ENCODE measurements at regions not wholly inside any gene's neighbourhood (a gene's known extent, or its start where the extent isn't known, plus 50 kb on each side); places are given as distances from the start of the nearest gene placed in this dataset.
A peak's percentile ranks its signal among the peaks of the same experiment; 100 is the strongest.

DNA sequence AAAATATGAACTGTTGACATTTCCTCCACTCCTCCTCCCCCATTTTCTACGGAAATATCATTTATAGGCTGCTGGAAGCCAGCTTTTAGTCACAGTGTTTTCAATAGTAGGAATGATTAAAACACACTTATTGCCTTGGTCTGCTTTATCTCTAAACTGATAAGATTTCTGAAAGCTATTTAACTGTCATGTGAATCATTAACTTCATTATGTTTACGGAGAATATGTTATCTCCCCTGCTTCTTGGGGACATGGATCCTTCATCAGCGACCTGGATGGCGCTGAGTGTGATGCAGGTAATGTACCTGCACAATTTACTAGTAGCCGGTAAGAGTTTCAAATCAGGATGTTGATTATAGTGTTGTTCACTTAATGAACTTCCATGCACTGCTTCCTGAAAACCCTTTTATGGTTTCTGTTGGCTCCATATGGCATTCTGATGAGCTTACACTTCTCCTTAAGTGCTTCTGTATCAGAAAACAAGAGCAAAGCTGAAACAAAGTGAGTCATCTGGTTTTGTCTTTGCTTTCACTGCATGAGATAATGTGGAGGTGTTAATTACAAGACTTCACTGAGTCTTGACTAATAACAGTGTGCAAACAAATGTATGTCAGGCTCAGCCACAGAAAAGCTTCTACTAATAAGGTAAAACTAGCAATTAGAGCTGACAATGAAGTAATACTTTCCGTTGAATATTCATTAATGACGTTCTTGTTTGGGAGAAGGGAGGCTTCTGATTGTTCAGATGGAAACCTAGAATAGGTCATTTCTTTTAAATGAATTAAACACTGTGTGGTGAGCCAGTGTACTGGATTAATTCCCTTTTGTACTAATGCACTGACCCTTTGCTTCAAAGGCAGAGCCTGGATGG is 162.4 kb upstream of the ZNF608 start:
- H3K27ac ChIP-seq = no peak overlapping the region
- DNase-seq = no peak
- in situ Hi-C loops (cut with MboI; ENCODE audit: low sequenced_read_pairs in 4 of 4) = loop anchor here in 3 of 4 donors (5.0 to 10.0 kb wide), 2 partner anchors 162 to 164 kb away; partner anchors contain the start of gene ZNF608 (in 3 of the 3)
- no peaks in the 10 kb centered on the region for H3K36me3 ChIP-seq
- no peak for TF ChIP-seq POLR2A (IDR thresholded peaks at IDR 0.05)
- TF ChIP-seq, protein P1, sequence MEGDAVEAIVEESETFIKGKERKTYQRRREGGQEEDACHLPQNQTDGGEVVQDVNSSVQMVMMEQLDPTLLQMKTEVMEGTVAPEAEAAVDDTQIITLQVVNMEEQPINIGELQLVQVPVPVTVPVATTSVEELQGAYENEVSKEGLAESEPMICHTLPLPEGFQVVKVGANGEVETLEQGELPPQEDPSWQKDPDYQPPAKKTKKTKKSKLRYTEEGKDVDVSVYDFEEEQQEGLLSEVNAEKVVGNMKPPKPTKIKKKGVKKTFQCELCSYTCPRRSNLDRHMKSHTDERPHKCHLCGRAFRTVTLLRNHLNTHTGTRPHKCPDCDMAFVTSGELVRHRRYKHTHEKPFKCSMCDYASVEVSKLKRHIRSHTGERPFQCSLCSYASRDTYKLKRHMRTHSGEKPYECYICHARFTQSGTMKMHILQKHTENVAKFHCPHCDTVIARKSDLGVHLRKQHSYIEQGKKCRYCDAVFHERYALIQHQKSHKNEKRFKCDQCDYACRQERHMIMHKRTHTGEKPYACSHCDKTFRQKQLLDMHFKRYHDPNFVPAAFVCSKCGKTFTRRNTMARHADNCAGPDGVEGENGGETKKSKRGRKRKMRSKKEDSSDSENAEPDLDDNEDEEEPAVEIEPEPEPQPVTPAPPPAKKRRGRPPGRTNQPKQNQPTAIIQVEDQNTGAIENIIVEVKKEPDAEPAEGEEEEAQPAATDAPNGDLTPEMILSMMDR (IDR thresholded peaks at IDR 0.05 in 4 of 5, conservative IDR thresholded peaks at IDR 0.05 in 1 of 5) = no peak
- peaks cover 37 to 46% of the 10 kb centered on the region in 2 donors for H3K4me1 ChIP-seq
- intact Hi-C loops (cut with DNase I; ENCODE audit: low total_unique reads) = loop anchor here (5.0 to 10.0 kb wide), 3 partner anchors 38 to 374 kb away; no protein-coding TSS in a partner anchor
- ATAC-seq = no peak
- H3K27me3 ChIP-seq = no peaks in the 10 kb centered on the region
- no peak overlapping the region for H3K4me3 ChIP-seq
- H3K9me3 ChIP-seq = no peaks in the 10 kb centered on the region

DNA sequence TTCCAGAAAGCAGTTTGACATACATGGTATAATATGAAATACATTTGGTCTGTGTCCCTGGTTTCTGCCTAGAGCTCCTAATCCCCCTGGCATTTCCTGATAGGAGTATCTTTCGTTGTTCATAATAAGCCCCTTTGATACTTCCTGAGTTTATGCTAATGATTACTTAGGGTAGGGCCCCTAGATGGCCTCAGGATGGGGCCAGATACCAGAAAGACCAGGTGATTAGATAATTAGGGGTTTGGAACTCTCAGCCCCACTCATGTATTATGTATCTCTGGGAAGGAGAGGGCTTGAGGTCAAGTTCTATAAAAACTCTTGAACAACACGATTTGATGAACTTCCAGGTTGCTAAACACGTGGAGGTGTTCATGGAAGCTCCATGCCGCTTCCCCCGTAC is 163.3 kb upstream of the ZNF608 start:
- Histone ChIP-seq H3K4me3 (no peak overlapping the region), H3K9me3 (no peaks in the 10 kb centered on the region), H3K36me3 (no peaks in the 10 kb centered on the region), H3K27ac (no peak overlapping the region), H3K4me1 (peaks cover 37 to 46% of the 10 kb centered on the region in 2 donors), H3K27me3 (no peaks in the 10 kb centered on the region)
- in situ Hi-C loops (cut with MboI; ENCODE audit: low sequenced_read_pairs in 4 of 4) = loop anchor here in 3 of 4 donors (5.0 to 10.0 kb wide), 3 partner anchors 162 to 578 kb away; partner anchors contain the start of gene ZNF608 (in 3 of the 3)
- ATAC-seq (no peak), DNase-seq (no peak)
- no peak for TF ChIP-seq POLR2A (IDR thresholded peaks at IDR 0.05)
- TF ChIP-seq, protein P1 (IDR thresholded peaks at IDR 0.05 in 4 of 5, conservative IDR thresholded peaks at IDR 0.05 in 1 of 5) = no peak
- intact Hi-C loops (cut with DNase I; ENCODE audit: low total_unique reads) = loop anchor here (5.0 to 10.0 kb wide), 3 partner anchors 38 to 375 kb away; no protein-coding TSS in a partner anchor

DNA sequence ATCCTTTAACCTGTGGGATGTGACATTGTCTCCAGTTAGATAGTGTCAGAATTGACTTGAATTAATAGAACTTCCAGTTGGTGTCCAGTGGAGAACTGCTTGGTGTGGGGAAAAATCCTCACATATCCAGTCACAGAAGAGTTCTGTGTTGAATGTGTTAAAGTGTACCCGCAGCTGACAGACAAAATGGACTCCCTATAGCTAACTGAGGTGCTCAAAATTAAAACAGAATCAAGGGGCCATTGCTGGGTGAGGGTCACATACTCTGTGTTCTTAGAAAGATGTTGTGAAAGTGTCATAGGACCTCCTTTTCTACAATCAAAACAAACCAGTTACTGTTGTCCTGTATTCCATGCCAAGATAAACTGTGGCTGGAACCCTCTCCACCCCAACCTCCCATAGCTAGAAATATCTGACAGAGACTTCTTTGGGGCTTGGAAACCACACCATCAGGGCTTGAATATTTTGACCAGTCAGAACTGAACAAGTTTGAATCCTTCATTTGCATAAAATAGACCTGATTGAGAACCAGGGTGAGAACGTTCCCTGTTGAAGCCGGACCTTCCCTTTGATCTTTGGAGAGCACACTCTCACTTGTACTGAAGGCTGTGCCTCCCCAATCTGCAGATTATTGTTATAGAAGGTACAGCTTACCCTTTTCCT is 164.0 kb upstream of the ZNF608 start:
- H3K4me1 ChIP-seq = peaks cover 33 to 39% of the 10 kb centered on the region in 2 donors
- no peaks in the 10 kb centered on the region for H3K9me3 ChIP-seq
- H3K4me3 ChIP-seq = no peak overlapping the region
- ATAC-seq (no peak), DNase-seq (no peak)
- no peak for TF ChIP-seq POLR2A (IDR thresholded peaks at IDR 0.05)
- TF ChIP-seq, protein P1 (IDR thresholded peaks at IDR 0.05 in 4 of 5, conservative IDR thresholded peaks at IDR 0.05 in 1 of 5) = no peak
- intact Hi-C loops (cut with DNase I; ENCODE audit: low total_unique reads) (no loop called here), in situ Hi-C loops (cut with MboI; ENCODE audit: low sequenced_read_pairs in 4 of 4) (loop anchor here in 1 of 4 donors (5.0 kb wide), 1 partner anchor 577 kb away; no protein-coding TSS in a partner anchor)
- H3K27me3 ChIP-seq = no peaks in the 10 kb centered on the region
- no peaks in the 10 kb centered on the region for H3K36me3 ChIP-seq
- no peak overlapping the region for H3K27ac ChIP-seq

DNA sequence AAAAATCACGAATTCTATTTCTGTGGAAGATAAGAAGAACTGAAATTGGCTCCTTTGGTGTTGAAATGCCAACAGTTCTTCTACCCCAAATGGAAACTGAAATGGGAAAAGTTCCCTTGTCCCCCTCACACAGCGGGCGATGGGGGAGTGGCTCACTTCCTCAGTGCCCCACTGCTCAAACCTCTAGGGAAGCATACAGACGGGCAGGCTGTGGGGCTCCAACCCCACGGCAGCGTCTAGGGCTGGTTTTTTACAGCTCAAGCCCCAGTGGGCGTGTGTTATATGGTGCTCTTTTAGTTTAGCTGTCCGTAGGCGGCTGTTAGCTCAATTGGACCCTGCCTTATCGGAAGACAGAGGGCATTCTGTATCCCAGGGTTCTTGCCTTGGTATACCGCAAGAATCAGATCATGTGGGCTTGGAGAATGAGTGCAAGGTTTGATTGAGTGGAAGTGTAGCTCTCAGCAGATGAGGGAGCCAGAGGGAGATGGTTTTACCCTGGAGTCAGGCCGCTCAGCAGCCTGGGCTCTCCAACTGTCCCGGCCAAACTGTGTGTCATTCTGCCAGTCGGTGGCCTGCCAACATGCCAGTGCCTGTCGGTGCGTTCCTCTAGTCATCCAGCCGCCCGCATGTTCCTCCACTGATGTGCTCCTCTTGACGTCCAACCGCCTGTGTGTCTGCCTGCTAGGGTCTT is 166.3 kb upstream of the ZNF608 start:
- peaks cover 15 to 19% of the 10 kb centered on the region in 2 donors for H3K4me1 ChIP-seq
- DNase-seq = peak; percentile 82 to 89
- peak; percentile 98 to 99 for ATAC-seq

More for the DNA sequence above, 166.3 kb upstream of the ZNF608 start:
- Histone ChIP-seq H3K27ac (peak overlapping the region in 3 of 4 donors; percentile 60 to 67 (median 64)), H3K9me3 (no peaks in the 10 kb centered on the region), H3K36me3 (no peaks in the 10 kb centered on the region), H3K4me3 (no peak overlapping the region), H3K27me3 (no peaks in the 10 kb centered on the region)
- intact Hi-C loops (cut with DNase I; ENCODE audit: low total_unique reads) (no loop called here), in situ Hi-C loops (cut with MboI; ENCODE audit: low sequenced_read_pairs in 4 of 4) (loop anchor here in 1 of 4 donors (5.0 kb wide), 1 partner anchor 575 kb away; no protein-coding TSS in a partner anchor)
- TF ChIP-seq, protein P1 (IDR thresholded peaks at IDR 0.05 in 4 of 5, conservative IDR thresholded peaks at IDR 0.05 in 1 of 5) = peak in 2 of 5 experiments; percentile 11 to 29
- no peak for TF ChIP-seq POLR2A (IDR thresholded peaks at IDR 0.05)

All from gastrocnemius medialis (tissue), 4 donors.